H9 (cell line): ENCODE measurements at regions not wholly inside any gene's neighbourhood (a gene's known extent, or its start where the extent isn't known, plus 50 kb on each side); places are given as distances from the start of the nearest gene placed in this dataset.

Experiments
- DNase-seq: peaks from one replicate; pipeline ENCODE4 v3.0.0-alpha.2; 2017
- H2AFZ ChIP-seq: one replicate; pipeline ENCODE4 v1.6.1; 2013; ENCODE audit warnings: mild to moderate bottlenecking, low read length, control low read depth, moderate library complexity
- H2AK5ac ChIP-seq: 2 replicates; pipeline ENCODE4 v1.6.1; 2013; ENCODE audit warnings: low read length, control low read depth, mixed read lengths; ENCODE audit not compliant: insufficient read length
- H2BK120ac ChIP-seq: one replicate; pipeline ENCODE4 v1.6.1; 2013; ENCODE audit warnings: low read depth, mild to moderate bottlenecking, low read length, control low read depth, inconsistent platforms; ENCODE audit not compliant: poor library complexity, severe bottlenecking
- H2BK12ac ChIP-seq: 2 replicates; pipeline ENCODE4 v1.6.1; 2013; ENCODE audit warnings: low read length, control low read depth, mixed read lengths, low read depth; ENCODE audit not compliant: insufficient read length
- H2BK15ac ChIP-seq: 2 replicates; pipeline ENCODE4 v1.6.1; 2013; ENCODE audit warnings: low read depth, low read length, control low read depth
- H2BK20ac ChIP-seq: one replicate; pipeline ENCODE4 v1.6.1; 2013; ENCODE audit warnings: low read depth, mild to moderate bottlenecking, low read length, control low read depth, inconsistent platforms; ENCODE audit not compliant: poor library complexity, severe bottlenecking
- H2BK5ac ChIP-seq: 2 replicates; pipeline ENCODE4 v1.6.1; 2013; ENCODE audit warnings: low read length, control low read depth, mixed read lengths; ENCODE audit not compliant: insufficient read length
- H3K14ac ChIP-seq: 2 replicates; pipeline ENCODE4 v1.6.1; 2013; ENCODE audit warnings: low read length, control low read depth; ENCODE audit not compliant: insufficient read depth
- H3K18ac ChIP-seq: 2 replicates; pipeline ENCODE4 v1.6.1; 2013; ENCODE audit warnings: low read depth, mild to moderate bottlenecking, mixed read lengths, low read length, control low read depth; ENCODE audit not compliant: insufficient read length
- H3K23ac ChIP-seq: 2 replicates; pipeline ENCODE4 v1.6.1; 2013; ENCODE audit warnings: low read length, control low read depth, mixed read lengths, low read depth; ENCODE audit not compliant: insufficient read length
- H3K23me2 ChIP-seq: 2 replicates; pipeline ENCODE4 v1.6.1; 2013; ENCODE audit warnings: low read depth, mild to moderate bottlenecking, mixed read lengths, low read length, control low read depth; ENCODE audit not compliant: insufficient read length, poor library complexity, severe bottlenecking
- H3K27ac ChIP-seq: 2 replicates; pipeline ENCODE4 v1.5.1; 2013; ENCODE audit warnings: low read length, control low read depth, mixed read lengths, low read depth; ENCODE audit not compliant: insufficient read length
- H3K27me3 ChIP-seq: 2 replicates; pipeline ENCODE4 v1.6.1; 2013; ENCODE audit warnings: low read length, control low read depth, inconsistent platforms; ENCODE audit not compliant: insufficient read depth
- H3K4ac ChIP-seq: 2 replicates; pipeline ENCODE4 v1.6.1; 2013; ENCODE audit warnings: low read depth, mild to moderate bottlenecking, control low read depth, inconsistent platforms, low read length, moderate library complexity
- H3K4me1 ChIP-seq: 2 replicates; pipeline ENCODE4 v1.6.1; 2013; ENCODE audit warnings: low read length, control low read depth, inconsistent platforms; ENCODE audit not compliant: insufficient read depth
- H3K4me2 ChIP-seq: 2 replicates; pipeline ENCODE4 v1.6.1; 2013; ENCODE audit warnings: low read length, control low read depth, mixed read lengths; ENCODE audit not compliant: insufficient read length, insufficient read depth
- H3K56ac ChIP-seq: 2 replicates; pipeline ENCODE4 v1.6.1; 2013; ENCODE audit warnings: low read depth, mild to moderate bottlenecking, mixed read lengths, low read length, control low read depth; ENCODE audit not compliant: insufficient read length
- H3K79me1 ChIP-seq: 2 replicates; pipeline ENCODE4 v1.6.1; 2013; ENCODE audit warnings: low read depth, mild to moderate bottlenecking, moderate library complexity, low read length, control low read depth, inconsistent platforms; ENCODE audit not compliant: insufficient read depth, poor library complexity, severe bottlenecking
- H3K79me2 ChIP-seq: 2 replicates; pipeline ENCODE4 v1.6.1; 2013; ENCODE audit warnings: low read length, control low read depth, inconsistent platforms; ENCODE audit not compliant: insufficient read depth
- H3K9ac ChIP-seq: 2 replicates; pipeline ENCODE4 v1.6.1; 2013; ENCODE audit warnings: low read length, control low read depth, mixed read lengths; ENCODE audit not compliant: insufficient read length; ENCODE audit errors: extremely low read depth
- H3K9me3 ChIP-seq: one replicate; pipeline ENCODE4 v1.6.1; 2013; ENCODE audit warnings: low read depth, low read length, inconsistent platforms; ENCODE audit not compliant: control insufficient read depth
- H3T11ph ChIP-seq: one replicate; pipeline ENCODE4 v1.6.1; 2013; ENCODE audit warnings: mild to moderate bottlenecking, low read length, control low read depth, inconsistent platforms
- H4K20me1 ChIP-seq: one replicate; pipeline ENCODE4 v1.6.1; 2013; ENCODE audit not compliant: control insufficient read depth, insufficient read length, insufficient read depth
- H4K5ac ChIP-seq: 2 replicates; pipeline ENCODE4 v1.6.1; 2013; ENCODE audit warnings: low read depth, mild to moderate bottlenecking, mixed read lengths, low read length, control low read depth; ENCODE audit not compliant: insufficient read length
- H4K8ac ChIP-seq: replicated peaks from 2 replicates; pipeline ENCODE4 v1.6.1; 2013; ENCODE audit warnings: low read length, control low read depth, mixed read lengths, low read depth; ENCODE audit not compliant: insufficient read length
- H4K91ac ChIP-seq: 2 replicates; pipeline ENCODE4 v1.6.1; 2013; ENCODE audit warnings: low read depth, mild to moderate bottlenecking, moderate library complexity, mixed read lengths, low read length, control low read depth; ENCODE audit not compliant: insufficient read length
- H3K27ac Mint-ChIP-seq, 3 experiments: 2 replicates in 2 of 3; 3 replicates in 1 of 3; pipeline ENCODE4 v1.8.0; 2020 to 2021; ENCODE audit warnings: mixed read lengths in 3 of 3, mild to moderate bottlenecking in 1 of 3, moderate library complexity in 1 of 3
- H3K27me3 Mint-ChIP-seq: 2 replicates; pipeline ENCODE4 v1.8.0; 2021; ENCODE audit warnings: low read depth, mild to moderate bottlenecking, moderate library complexity, mixed read lengths
- H3K36me3 Mint-ChIP-seq, 3 experiments: 2 replicates in 2 of 3; 3 replicates in 1 of 3; pipeline ENCODE4 v1.8.0; 2020 to 2021; ENCODE audit warnings: low read depth in 3 of 3, mixed read lengths in 3 of 3; ENCODE audit not compliant: insufficient read depth in 1 of 3
- H3K4me1 Mint-ChIP-seq, 2 experiments: 2 replicates each; pipeline ENCODE4 v1.8.0; 2020; ENCODE audit warnings: mixed read lengths in 2 of 2
- H3K4me3 Mint-ChIP-seq, 2 experiments: 2 replicates in 1 of 2; 3 replicates in 1 of 2; pipeline ENCODE4 v1.8.0; 2020 to 2021; ENCODE audit warnings: mild to moderate bottlenecking in 2 of 2, mixed read lengths in 2 of 2, moderate library complexity in 1 of 2
- H3K9me3 Mint-ChIP-seq, 2 experiments: 2 replicates in 1 of 2; 3 replicates in 1 of 2; pipeline ENCODE4 v1.8.0; 2020; ENCODE audit warnings: mild to moderate bottlenecking in 2 of 2, mixed read lengths in 2 of 2, moderate library complexity in 1 of 2
- WGBS: extraction: QIAGEN DNeasy Blood & Tissue Kit; methylation state at CpG from one replicate; pipeline ENCODE4 v1.1.7; 2013; ENCODE audit warnings: missing lambda C conversion rate, low lambda C conversion rate, mixed read lengths; ENCODE audit not compliant: insufficient read length; ENCODE audit errors: extremely low coverage; 5-methylcytosine and 5-hydroxymethylcytosine counted together
- TF ChIP-seq, protein P1 (sequence below): fragments of 200-600 bp; sonication (generic); conservative IDR thresholded peaks from 3 replicates; pipeline ENCODE4 v1.8.0; 2021; ENCODE audit warnings: antibody characterized with exemption, mild to moderate bottlenecking

- H2BK120ac ChIP-seq, result no peak overlapping the region
- no peak overlapping the region for H2BK15ac ChIP-seq
- no peak overlapping the region for H3K27ac ChIP-seq
- H3K27me3 ChIP-seq, result no peaks in the 10 kb centered on the region
- no peak for DNase-seq
- H3K9me3 Mint-ChIP-seq, result peaks cover 25 to 29% of the 10 kb centered on the region in 2 experiments
- no peak overlapping the region for H3K4me3 Mint-ChIP-seq
- H3K56ac ChIP-seq, result no peak overlapping the region
- H4K20me1 ChIP-seq, result no peaks in the 10 kb centered on the region
- H4K8ac ChIP-seq, result no peak overlapping the region
- H3K18ac ChIP-seq, result no peak overlapping the region
- H3K4ac ChIP-seq, result no peak overlapping the region
- no peak overlapping the region for H2BK5ac ChIP-seq
- no peaks in the 10 kb centered on the region for H3K4me1 ChIP-seq
- H3K23ac ChIP-seq, result no peak overlapping the region
- H3K27me3 Mint-ChIP-seq, result no peaks in the 10 kb centered on the region; the same call in 1 of the 2 replicates
- H2AFZ ChIP-seq, result peak overlapping the region; percentile 40
- no peaks in the 10 kb centered on the region for H3K79me2 ChIP-seq
- no peaks in the 10 kb centered on the region for H3K79me1 ChIP-seq
- H2AK5ac ChIP-seq, result no peak overlapping the region
- H2BK20ac ChIP-seq, result no peak overlapping the region
- peaks cover 26 to 28% (median 27%) of the 10 kb centered on the region in 3 experiments for H3K36me3 Mint-ChIP-seq
- H4K91ac ChIP-seq, result no peak overlapping the region
- no peak overlapping the region for H4K5ac ChIP-seq
- no CpG with 5 or more reads among the region's 2 CpGs for WGBS
- H3K9ac ChIP-seq, result no peak overlapping the region
- H3K9me3 ChIP-seq, result peaks cover under 1% of the 10 kb centered on the region
- H3K23me2 ChIP-seq, result no peaks in the 10 kb centered on the region
- H3K4me1 Mint-ChIP-seq, result peaks cover 0 to 10% of the 10 kb centered on the region in 2 experiments; a peak in 2 of 4 replicates
- no peak overlapping the region for H3K14ac ChIP-seq
- TF ChIP-seq, protein P1, sequence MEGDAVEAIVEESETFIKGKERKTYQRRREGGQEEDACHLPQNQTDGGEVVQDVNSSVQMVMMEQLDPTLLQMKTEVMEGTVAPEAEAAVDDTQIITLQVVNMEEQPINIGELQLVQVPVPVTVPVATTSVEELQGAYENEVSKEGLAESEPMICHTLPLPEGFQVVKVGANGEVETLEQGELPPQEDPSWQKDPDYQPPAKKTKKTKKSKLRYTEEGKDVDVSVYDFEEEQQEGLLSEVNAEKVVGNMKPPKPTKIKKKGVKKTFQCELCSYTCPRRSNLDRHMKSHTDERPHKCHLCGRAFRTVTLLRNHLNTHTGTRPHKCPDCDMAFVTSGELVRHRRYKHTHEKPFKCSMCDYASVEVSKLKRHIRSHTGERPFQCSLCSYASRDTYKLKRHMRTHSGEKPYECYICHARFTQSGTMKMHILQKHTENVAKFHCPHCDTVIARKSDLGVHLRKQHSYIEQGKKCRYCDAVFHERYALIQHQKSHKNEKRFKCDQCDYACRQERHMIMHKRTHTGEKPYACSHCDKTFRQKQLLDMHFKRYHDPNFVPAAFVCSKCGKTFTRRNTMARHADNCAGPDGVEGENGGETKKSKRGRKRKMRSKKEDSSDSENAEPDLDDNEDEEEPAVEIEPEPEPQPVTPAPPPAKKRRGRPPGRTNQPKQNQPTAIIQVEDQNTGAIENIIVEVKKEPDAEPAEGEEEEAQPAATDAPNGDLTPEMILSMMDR, result no peak
- no peak overlapping the region for H3K4me2 ChIP-seq
- no peak overlapping the region for H3K27ac Mint-ChIP-seq
- no peak overlapping the region for H3T11ph ChIP-seq
- H2BK12ac ChIP-seq, result no peak overlapping the region
Measured at GRCh38 chr4:97134456-97134855, 1008.8 kb downstream of the STPG2 start.
